Liver (tissue), 3 donors: ENCODE measurements at regions not wholly inside any gene's neighbourhood (a gene's known extent, or its start where the extent isn't known, plus 50 kb on each side); places are given as distances from the start of the nearest gene placed in this dataset.

Source experiments
- CTCF ChIP-seq: fragments of 150-350 bp; IDR thresholded peaks from 2 replicates; pipeline ENCODE4 v1.5.1; 2017; ENCODE audit warnings: improper control_type of control experiment, low read depth, low read length; ENCODE audit not compliant: missing input control
- FOXA2 ChIP-seq: IDR thresholded peaks from 2 replicates; pipeline ENCODE4 v1.6.1; 2016; ENCODE audit warnings: antibody characterized with exemption
- GABPA ChIP-seq, 2 donors: IDR thresholded peaks in 1 of 2; conservative IDR thresholded peaks in 1 of 2; 2 replicates each; pipeline ENCODE4 v1.6.1; 2016; ENCODE audit warnings: antibody characterized with exemption in 2 of 2, mild to moderate bottlenecking in 1 of 2, moderate library complexity in 1 of 2
- HNF4A ChIP-seq, 2 donors: conservative IDR thresholded peaks; 2 replicates each; pipeline ENCODE4 v1.6.1; 2016; ENCODE audit warnings: antibody characterized with exemption in 2 of 2, mild to moderate bottlenecking in 2 of 2
- JUND ChIP-seq, 2 donors: IDR thresholded peaks; 2 replicates each; pipeline ENCODE4 v1.6.1; 2016; ENCODE audit warnings: antibody characterized with exemption in 2 of 2
- MAX ChIP-seq: IDR thresholded peaks from 2 replicates; pipeline ENCODE4 v1.6.1; 2016; ENCODE audit warnings: antibody characterized with exemption
- SP1 ChIP-seq: IDR thresholded peaks from 2 replicates; pipeline ENCODE4 v1.6.1; 2018; ENCODE audit warnings: antibody characterized with exemption, mild to moderate bottlenecking
- TAF1 ChIP-seq: conservative IDR thresholded peaks from 2 replicates; pipeline ENCODE4 v1.6.1; 2016; ENCODE audit warnings: antibody characterized with exemption, mild to moderate bottlenecking
- YY1 ChIP-seq: IDR thresholded peaks from 2 replicates; pipeline ENCODE4 v1.6.1; 2016; ENCODE audit warnings: antibody characterized with exemption, mild to moderate bottlenecking
- donor health status: healthy.
- donor health status: healthy.

DNA sequence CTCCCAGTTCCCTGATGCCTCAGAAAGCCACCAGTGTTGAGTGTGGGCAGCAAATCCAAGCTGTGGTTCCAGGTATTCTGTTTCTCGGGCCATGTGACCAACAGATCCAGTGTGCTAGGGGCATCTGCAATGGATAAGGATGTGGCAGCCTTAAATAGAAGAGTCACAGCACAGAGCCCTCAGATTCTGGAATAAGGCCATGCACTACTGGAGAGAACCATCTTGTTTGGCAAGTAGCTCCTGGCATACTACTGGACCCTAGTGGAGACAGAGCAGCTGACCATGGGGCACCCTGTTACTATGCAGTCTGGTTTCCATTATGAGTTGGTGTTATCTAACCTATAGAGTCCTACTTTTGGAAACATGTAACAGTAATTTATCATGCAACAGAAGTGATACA, 53.3 kb upstream of the ZBTB7C start:
- TF ChIP-seq MAX (no peak), CTCF (no peak), TAF1 (no peak), JUND (IDR thresholded peaks at IDR 0.05) (no peak), HNF4A (conservative IDR thresholded peaks at IDR 0.05) (no peak), YY1 (no peak), GABPA (IDR thresholded peaks at IDR 0.05 in 1 of 2, conservative IDR thresholded peaks at IDR 0.05 in 1 of 2) (no peak), SP1 (no peak), FOXA2 (no peak)
